ENCODE measurements at regions not wholly inside any gene's neighbourhood (a gene's known extent, or its start where the extent isn't known, plus 50 kb on each side); places are given as distances from the start of the nearest gene placed in this dataset.

DNA sequence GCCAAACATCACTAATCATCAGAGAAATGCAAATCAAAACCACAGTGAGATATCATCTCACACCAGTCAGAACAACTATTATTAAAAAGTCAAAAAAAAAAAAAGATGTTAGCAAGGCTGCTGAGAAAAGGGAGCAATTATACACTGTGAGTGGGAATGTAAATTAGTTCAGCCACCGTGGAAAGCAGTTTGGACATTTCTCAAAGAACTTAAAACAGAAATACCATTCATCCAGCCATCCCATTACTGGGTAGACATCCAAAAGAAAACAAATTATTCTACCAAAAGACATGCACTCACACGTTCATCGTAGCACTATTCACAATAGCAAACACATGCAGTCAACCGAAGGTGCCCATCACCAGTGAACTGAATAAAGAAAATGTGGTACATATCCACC, 213.9 kb downstream of the TTLL2 start:
- ChIA-PET POLR2A (no interaction called here), CTCF (no interaction called here)
- TF ChIP-seq, protein P1, sequence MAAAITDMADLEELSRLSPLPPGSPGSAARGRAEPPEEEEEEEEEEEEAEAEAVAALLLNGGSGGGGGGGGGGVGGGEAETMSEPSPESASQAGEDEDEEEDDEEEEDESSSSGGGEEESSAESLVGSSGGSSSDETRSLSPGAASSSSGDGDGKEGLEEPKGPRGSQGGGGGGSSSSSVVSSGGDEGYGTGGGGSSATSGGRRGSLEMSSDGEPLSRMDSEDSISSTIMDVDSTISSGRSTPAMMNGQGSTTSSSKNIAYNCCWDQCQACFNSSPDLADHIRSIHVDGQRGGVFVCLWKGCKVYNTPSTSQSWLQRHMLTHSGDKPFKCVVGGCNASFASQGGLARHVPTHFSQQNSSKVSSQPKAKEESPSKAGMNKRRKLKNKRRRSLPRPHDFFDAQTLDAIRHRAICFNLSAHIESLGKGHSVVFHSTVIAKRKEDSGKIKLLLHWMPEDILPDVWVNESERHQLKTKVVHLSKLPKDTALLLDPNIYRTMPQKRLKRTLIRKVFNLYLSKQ (tag by site-specific recombination; IDR thresholded peaks at IDR 0.05; ENCODE audit: borderline replicate concordance): no peak
- no peak for TF ChIP-seq ZNF530 (tag by site-specific recombination; IDR thresholded peaks at IDR 0.05; ENCODE audit: low read depth)
- TF ChIP-seq TSHZ1 (tag by site-specific recombination; IDR thresholded peaks at IDR 0.05; ENCODE audit: borderline replicate concordance): no peak
- TF ChIP-seq ZNF529 (tag by site-specific recombination; IDR thresholded peaks at IDR 0.05; ENCODE audit: insufficient replicate concordance): no peak
- no peak for TF ChIP-seq ZNF10 (tag by site-specific recombination; IDR thresholded peaks at IDR 0.05)
- no peak for TF ChIP-seq GLI2 (tag by site-specific recombination; IDR thresholded peaks at IDR 0.05; ENCODE audit: borderline replicate concordance, low read depth)
- TF ChIP-seq, protein P2, sequence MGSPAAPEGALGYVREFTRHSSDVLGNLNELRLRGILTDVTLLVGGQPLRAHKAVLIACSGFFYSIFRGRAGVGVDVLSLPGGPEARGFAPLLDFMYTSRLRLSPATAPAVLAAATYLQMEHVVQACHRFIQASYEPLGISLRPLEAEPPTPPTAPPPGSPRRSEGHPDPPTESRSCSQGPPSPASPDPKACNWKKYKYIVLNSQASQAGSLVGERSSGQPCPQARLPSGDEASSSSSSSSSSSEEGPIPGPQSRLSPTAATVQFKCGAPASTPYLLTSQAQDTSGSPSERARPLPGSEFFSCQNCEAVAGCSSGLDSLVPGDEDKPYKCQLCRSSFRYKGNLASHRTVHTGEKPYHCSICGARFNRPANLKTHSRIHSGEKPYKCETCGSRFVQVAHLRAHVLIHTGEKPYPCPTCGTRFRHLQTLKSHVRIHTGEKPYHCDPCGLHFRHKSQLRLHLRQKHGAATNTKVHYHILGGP (tag by site-specific recombination; IDR thresholded peaks at IDR 0.05): no peak
- TF ChIP-seq, protein P3, sequence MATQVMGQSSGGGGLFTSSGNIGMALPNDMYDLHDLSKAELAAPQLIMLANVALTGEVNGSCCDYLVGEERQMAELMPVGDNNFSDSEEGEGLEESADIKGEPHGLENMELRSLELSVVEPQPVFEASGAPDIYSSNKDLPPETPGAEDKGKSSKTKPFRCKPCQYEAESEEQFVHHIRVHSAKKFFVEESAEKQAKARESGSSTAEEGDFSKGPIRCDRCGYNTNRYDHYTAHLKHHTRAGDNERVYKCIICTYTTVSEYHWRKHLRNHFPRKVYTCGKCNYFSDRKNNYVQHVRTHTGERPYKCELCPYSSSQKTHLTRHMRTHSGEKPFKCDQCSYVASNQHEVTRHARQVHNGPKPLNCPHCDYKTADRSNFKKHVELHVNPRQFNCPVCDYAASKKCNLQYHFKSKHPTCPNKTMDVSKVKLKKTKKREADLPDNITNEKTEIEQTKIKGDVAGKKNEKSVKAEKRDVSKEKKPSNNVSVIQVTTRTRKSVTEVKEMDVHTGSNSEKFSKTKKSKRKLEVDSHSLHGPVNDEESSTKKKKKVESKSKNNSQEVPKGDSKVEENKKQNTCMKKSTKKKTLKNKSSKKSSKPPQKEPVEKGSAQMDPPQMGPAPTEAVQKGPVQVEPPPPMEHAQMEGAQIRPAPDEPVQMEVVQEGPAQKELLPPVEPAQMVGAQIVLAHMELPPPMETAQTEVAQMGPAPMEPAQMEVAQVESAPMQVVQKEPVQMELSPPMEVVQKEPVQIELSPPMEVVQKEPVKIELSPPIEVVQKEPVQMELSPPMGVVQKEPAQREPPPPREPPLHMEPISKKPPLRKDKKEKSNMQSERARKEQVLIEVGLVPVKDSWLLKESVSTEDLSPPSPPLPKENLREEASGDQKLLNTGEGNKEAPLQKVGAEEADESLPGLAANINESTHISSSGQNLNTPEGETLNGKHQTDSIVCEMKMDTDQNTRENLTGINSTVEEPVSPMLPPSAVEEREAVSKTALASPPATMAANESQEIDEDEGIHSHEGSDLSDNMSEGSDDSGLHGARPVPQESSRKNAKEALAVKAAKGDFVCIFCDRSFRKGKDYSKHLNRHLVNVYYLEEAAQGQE (tag by site-specific recombination; IDR thresholded peaks at IDR 0.05): no peak
- no peak for TF ChIP-seq ZNF600 (tag by site-specific recombination; IDR thresholded peaks at IDR 0.05)

GRCh38 chr6:167540796-167541195, 215.9 kb downstream of the TTLL2 start:
- ChIA-PET POLR2A (no interaction called here), CTCF (interaction anchor here (0.7 kb wide), 1 partner anchor 202 kb away, joined by 5 read pairs; no protein-coding TSS in a partner anchor)
- TF ChIP-seq EGR2 (tag by site-specific recombination; IDR thresholded peaks at IDR 0.05; ENCODE audit: low read depth): no peak
- no peak for TF ChIP-seq PATZ1 (tag by site-specific recombination; IDR thresholded peaks at IDR 0.05)
- TF ChIP-seq BCL11A (tag by site-specific recombination; IDR thresholded peaks at IDR 0.05; ENCODE audit: low read depth): no peak
- TF ChIP-seq, protein P4, sequence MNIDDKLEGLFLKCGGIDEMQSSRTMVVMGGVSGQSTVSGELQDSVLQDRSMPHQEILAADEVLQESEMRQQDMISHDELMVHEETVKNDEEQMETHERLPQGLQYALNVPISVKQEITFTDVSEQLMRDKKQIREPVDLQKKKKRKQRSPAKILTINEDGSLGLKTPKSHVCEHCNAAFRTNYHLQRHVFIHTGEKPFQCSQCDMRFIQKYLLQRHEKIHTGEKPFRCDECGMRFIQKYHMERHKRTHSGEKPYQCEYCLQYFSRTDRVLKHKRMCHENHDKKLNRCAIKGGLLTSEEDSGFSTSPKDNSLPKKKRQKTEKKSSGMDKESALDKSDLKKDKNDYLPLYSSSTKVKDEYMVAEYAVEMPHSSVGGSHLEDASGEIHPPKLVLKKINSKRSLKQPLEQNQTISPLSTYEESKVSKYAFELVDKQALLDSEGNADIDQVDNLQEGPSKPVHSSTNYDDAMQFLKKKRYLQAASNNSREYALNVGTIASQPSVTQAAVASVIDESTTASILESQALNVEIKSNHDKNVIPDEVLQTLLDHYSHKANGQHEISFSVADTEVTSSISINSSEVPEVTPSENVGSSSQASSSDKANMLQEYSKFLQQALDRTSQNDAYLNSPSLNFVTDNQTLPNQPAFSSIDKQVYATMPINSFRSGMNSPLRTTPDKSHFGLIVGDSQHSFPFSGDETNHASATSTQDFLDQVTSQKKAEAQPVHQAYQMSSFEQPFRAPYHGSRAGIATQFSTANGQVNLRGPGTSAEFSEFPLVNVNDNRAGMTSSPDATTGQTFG (tag by site-specific recombination; IDR thresholded peaks at IDR 0.05; ENCODE audit: borderline replicate concordance): no peak
- no peak for TF ChIP-seq ZNF626 (tag by site-specific recombination; IDR thresholded peaks at IDR 0.05)
- TF ChIP-seq ZBTB10 (tag by site-specific recombination; IDR thresholded peaks at IDR 0.05): no peak
- Histone ChIP-seq H3K36me3 (ENCODE audit: control insufficient read depth in 2 of 2, insufficient read depth in 1 of 2, low read length in 2 of 2) (no peaks in the 10 kb centered on the region), H3K4me1 (ENCODE audit: control insufficient read depth, insufficient read depth, low read length) (no peaks in the 10 kb centered on the region), H3K27ac (ENCODE audit: extremely low read depth, low read depth, low read length) (no peak overlapping the region), H3K9me3 (ENCODE audit: control insufficient read depth, insufficient read depth, low read depth, low read length) (no peaks in the 10 kb centered on the region), H3K4me3 (ENCODE audit: low read depth, low read length) (no peak overlapping the region)

More for the DNA sequence above, 213.9 kb downstream of the TTLL2 start:
- Histone ChIP-seq H3K9me3 (ENCODE audit: control insufficient read depth, insufficient read depth, low read depth, low read length) (no peaks in the 10 kb centered on the region), H3K27ac (ENCODE audit: extremely low read depth, low read depth, low read length) (no peak overlapping the region), H3K4me3 (ENCODE audit: low read depth, low read length) (no peak overlapping the region), H3K36me3 (ENCODE audit: control insufficient read depth in 2 of 2, insufficient read depth in 1 of 2, low read length in 2 of 2) (no peaks in the 10 kb centered on the region), H3K4me1 (ENCODE audit: control insufficient read depth, insufficient read depth, low read length) (no peaks in the 10 kb centered on the region)

Measured in HEK293 (cell line).